OCI-LY7 (cell line): ENCODE measurements at regions not wholly inside any gene's neighbourhood (a gene's known extent, or its start where the extent isn't known, plus 50 kb on each side); places are given as distances from the start of the nearest gene placed in this dataset.

Experiments used
- BruUV-seq: library from RNA; stranded (reverse); fragments of 400-500 nt; replicated peaks from 2 replicates; lab custom pipeline; 2021; lab: Mats Ljungman, UMichigan
- CTCF ChIA-PET: fragments of 300-600 bp; sonication (Branson Sonifier 250); formaldehyde crosslinking; loops from one replicate; lab custom pipeline; 2022; ENCODE audit warnings: antibody characterized with exemption; ENCODE audit not compliant: unreplicated experiment; lab: Charles Lee
- POLR2A ChIA-PET: fragments of 300-600 bp; sonication (Branson Sonifier 250); formaldehyde crosslinking; loops from one replicate; lab custom pipeline; 2022; ENCODE audit warnings: antibody characterized with exemption; lab: Charles Lee
- DNase-seq: peaks from one replicate; pipeline ENCODE4 v3.0.0-alpha.2; 2015; ENCODE audit warnings: low spot score
- H2AFZ ChIP-seq: fragments of 200-600 bp; sonication (generic), shearing (Covaris generic); 2 replicates; pipeline ENCODE4 v1.6.1; 2014; ENCODE audit warnings: mild to moderate bottlenecking, antibody characterized with exemption, low read length, moderate library complexity
- H3K27ac ChIP-seq: fragments of 200-600 bp; sonication (generic); 2 replicates; pipeline ENCODE4 v1.5.1; 2014; ENCODE audit warnings: mixed run types, low read depth, mild to moderate bottlenecking, moderate library complexity, low read length, inconsistent platforms; ENCODE audit not compliant: poor library complexity, severe bottlenecking
- H3K36me3 ChIP-seq: fragments of 200-600 bp; sonication (generic); 2 replicates; pipeline ENCODE4 v1.6.1; 2014; ENCODE audit warnings: mild to moderate bottlenecking, antibody characterized with exemption, low read length, moderate library complexity, mixed read lengths; ENCODE audit not compliant: insufficient read depth
- H3K4me1 ChIP-seq: fragments of 200-600 bp; sonication (generic); 2 replicates; pipeline ENCODE4 v1.5.1; 2014; ENCODE audit warnings: mild to moderate bottlenecking, low read length; ENCODE audit not compliant: insufficient read depth, poor library complexity, severe bottlenecking
- H3K4me2 ChIP-seq: fragments of 200-600 bp; sonication (generic); 2 replicates; pipeline ENCODE4 v1.6.1; 2014; ENCODE audit warnings: mild to moderate bottlenecking, low read length
- H3K4me3 ChIP-seq: fragments of 200-600 bp; sonication (generic); 2 replicates; pipeline ENCODE4 v1.5.1; 2014; ENCODE audit warnings: mild to moderate bottlenecking, low read depth, low read length; ENCODE audit not compliant: poor library complexity, severe bottlenecking
- H3K79me2 ChIP-seq: fragments of 200-600 bp; sonication (generic); 2 replicates; pipeline ENCODE4 v1.6.1; 2016; ENCODE audit warnings: low read depth, mild to moderate bottlenecking, low read length, moderate library complexity, mixed read lengths; ENCODE audit not compliant: insufficient read depth
- H3K9me2 ChIP-seq: fragments of 200-600 bp; sonication (generic); 2 replicates; pipeline ENCODE4 v1.6.1; 2016; ENCODE audit warnings: mild to moderate bottlenecking, low read length, mixed read lengths; ENCODE audit not compliant: insufficient read depth
- H3K9me3 ChIP-seq: fragments of 200-600 bp; sonication (generic); 2 replicates; pipeline ENCODE4 v1.6.1; 2014; ENCODE audit warnings: mild to moderate bottlenecking, mixed run types, low read length, mixed read lengths
- H4K20me1 ChIP-seq: fragments of 200-600 bp; sonication (generic); 2 replicates; pipeline ENCODE4 v1.6.1; 2014; ENCODE audit warnings: mild to moderate bottlenecking, antibody characterized with exemption, low read length, moderate library complexity, mixed read lengths; ENCODE audit not compliant: insufficient read depth
- EZH2phosphoT487 ChIP-seq: fragments of 200-600 bp; sonication (generic); IDR thresholded peaks from 2 replicates; pipeline ENCODE4 v1.6.1; 2018; ENCODE audit warnings: low read depth, borderline replicate concordance, mild to moderate bottlenecking, mixed run types, antibody characterized with exemption, low read length, moderate library complexity, mixed read lengths
- intact Hi-C: fragments of 100-400 bp; cut with micrococcal nuclease; formaldehyde crosslinking; loops from one replicate; pipeline ENCODE4 v1.10.0; 2022; ENCODE audit not compliant: unreplicated experiment
- TF ChIP-seq, protein P1 (sequence below): fragments of 200-600 bp; sonication (generic); conservative IDR thresholded peaks from 2 replicates; pipeline ENCODE4 v1.5.1; 2014; ENCODE audit warnings: mild to moderate bottlenecking, antibody characterized with exemption, low read length, moderate library complexity, mixed read lengths

DNA sequence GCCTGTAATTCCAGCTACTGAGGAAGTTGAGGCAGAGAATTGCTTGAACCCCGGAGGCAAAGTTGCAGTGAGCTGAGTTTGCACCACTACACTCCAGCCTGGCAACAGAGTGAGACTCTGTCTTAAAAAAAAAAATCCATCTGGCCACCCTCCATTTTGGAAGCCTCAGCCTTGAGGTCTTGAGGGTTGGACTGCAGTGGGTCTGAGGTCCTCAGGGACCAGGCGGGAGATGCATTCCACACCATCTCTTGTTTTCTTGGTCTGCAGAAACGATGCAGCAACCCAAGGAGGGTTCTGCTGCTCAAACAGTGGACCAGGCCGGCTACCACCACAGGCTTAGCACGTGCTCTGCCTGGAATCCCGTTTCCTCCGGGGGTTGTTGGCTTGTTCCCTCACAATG is 299.3 kb downstream of the FGF9 start:
- Histone ChIP-seq H3K9me3 (no peaks in the 10 kb centered on the region), H3K9me2 (no peaks in the 10 kb centered on the region), H3K4me3 (no peak overlapping the region), H3K27ac (no peak overlapping the region), H3K79me2 (no peaks in the 10 kb centered on the region), H3K4me2 (no peak overlapping the region), H2AFZ (no peak overlapping the region), H3K4me1 (no peaks in the 10 kb centered on the region), H4K20me1 (no peaks in the 10 kb centered on the region), H3K36me3 (no peaks in the 10 kb centered on the region)
- intact Hi-C loops: no loop called here
- TF ChIP-seq EZH2phosphoT487: no peak
- TF ChIP-seq, protein P1, sequence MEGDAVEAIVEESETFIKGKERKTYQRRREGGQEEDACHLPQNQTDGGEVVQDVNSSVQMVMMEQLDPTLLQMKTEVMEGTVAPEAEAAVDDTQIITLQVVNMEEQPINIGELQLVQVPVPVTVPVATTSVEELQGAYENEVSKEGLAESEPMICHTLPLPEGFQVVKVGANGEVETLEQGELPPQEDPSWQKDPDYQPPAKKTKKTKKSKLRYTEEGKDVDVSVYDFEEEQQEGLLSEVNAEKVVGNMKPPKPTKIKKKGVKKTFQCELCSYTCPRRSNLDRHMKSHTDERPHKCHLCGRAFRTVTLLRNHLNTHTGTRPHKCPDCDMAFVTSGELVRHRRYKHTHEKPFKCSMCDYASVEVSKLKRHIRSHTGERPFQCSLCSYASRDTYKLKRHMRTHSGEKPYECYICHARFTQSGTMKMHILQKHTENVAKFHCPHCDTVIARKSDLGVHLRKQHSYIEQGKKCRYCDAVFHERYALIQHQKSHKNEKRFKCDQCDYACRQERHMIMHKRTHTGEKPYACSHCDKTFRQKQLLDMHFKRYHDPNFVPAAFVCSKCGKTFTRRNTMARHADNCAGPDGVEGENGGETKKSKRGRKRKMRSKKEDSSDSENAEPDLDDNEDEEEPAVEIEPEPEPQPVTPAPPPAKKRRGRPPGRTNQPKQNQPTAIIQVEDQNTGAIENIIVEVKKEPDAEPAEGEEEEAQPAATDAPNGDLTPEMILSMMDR: no peak
- CTCF ChIA-PET: no interaction called here
- DNase-seq: no peak
- POLR2A ChIA-PET: no interaction called here
- no TSS peak for BruUV-seq

DNA sequence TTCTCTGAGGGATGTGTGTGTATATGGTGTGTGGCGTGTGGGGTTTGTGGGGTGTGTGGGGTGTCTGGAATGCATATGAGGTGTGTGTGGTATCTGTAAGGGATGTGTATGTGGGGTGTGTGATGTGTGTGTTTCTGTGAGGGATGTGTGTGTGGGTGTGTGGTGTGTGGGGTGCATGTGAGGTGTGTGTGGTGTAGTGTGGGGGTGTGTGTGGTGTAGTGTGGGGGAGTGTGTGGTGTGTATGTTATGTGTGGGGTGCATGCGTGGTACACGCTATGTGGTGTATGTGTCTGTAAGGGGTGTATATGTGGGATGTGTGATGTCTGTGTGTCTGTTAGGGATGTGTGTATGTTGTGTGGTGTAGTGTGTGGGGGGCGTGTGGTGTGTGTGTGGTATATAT is 300.0 kb downstream of the FGF9 start:
- Histone ChIP-seq H3K9me3 (no peaks in the 10 kb centered on the region), H3K9me2 (no peaks in the 10 kb centered on the region), H3K36me3 (no peaks in the 10 kb centered on the region), H3K4me3 (no peak overlapping the region), H4K20me1 (no peaks in the 10 kb centered on the region), H3K27ac (no peak overlapping the region), H3K79me2 (no peaks in the 10 kb centered on the region), H3K4me2 (no peak overlapping the region), H2AFZ (no peak overlapping the region), H3K4me1 (no peaks in the 10 kb centered on the region)
- no peak for DNase-seq
- CTCF ChIA-PET: no interaction called here
- intact Hi-C loops: no loop called here
- POLR2A ChIA-PET: no interaction called here
- TF ChIP-seq, protein P1: no peak
- TF ChIP-seq EZH2phosphoT487: no peak
- BruUV-seq: no TSS peak

DNA sequence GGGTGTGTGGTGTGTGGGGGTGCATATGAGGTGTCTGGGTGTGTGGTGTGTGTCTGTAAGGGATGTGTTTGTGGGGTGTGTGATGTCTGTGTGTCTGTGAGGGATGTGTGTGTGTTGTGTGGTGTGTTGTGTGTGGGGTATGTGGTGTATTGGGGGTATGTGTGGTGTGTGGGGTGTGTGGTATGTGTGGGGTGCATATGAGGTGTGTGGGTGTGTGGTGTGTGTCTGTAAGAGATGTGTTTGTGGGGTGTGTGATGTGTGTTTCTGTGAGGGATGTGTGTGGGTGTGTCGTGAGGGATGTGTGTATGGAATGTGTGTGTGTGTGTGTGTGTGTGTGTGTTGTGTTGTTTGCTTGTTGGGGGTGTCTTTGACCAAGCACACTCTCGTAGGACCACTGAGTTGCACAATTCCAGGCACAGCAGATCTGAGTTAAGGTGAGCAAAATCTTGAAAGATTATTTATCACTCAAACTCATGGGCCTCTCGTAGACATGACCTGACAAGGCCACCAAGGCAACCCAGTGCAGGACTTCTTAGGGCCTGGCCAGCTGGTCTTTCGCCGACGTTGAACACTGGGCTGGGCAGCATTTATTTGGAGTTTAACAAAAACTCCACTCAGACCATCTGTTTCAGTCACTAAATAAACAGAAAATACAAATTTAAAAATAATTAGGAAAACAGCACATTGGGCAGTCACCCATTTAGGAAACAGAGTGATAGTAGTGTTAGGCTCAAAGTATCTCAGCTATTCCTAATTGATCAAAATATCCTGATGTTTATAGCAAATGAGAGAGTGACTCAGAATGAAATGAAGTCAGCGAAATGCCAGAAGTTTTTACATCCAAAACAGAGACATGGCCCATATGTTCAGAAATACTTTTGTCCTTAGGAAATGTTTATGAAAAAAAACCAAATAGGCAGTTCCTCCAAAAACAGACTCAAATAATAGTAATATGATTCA is 301.1 kb downstream of the FGF9 start:
- no peak for DNase-seq
- Histone ChIP-seq H3K79me2 (no peaks in the 10 kb centered on the region), H3K36me3 (no peaks in the 10 kb centered on the region), H3K4me2 (no peak overlapping the region), H3K4me3 (no peak overlapping the region), H4K20me1 (no peaks in the 10 kb centered on the region), H3K27ac (no peak overlapping the region), H2AFZ (no peak overlapping the region), H3K9me2 (no peaks in the 10 kb centered on the region), H3K4me1 (no peaks in the 10 kb centered on the region), H3K9me3 (no peaks in the 10 kb centered on the region)
- CTCF ChIA-PET: no interaction called here
- TF ChIP-seq, protein P1: no peak
- no peak for TF ChIP-seq EZH2phosphoT487
- intact Hi-C loops: no loop called here
- POLR2A ChIA-PET: interaction anchor here (0.7 kb wide), 3 partner anchors 14 to 735 kb away, joined by 3 to 6 read pairs (median 6); no protein-coding TSS in a partner anchor
- no TSS peak for BruUV-seq
